Right lobe of liver (tissue), 6 donors: ENCODE measurements at regions not wholly inside any gene's neighbourhood (a gene's known extent, or its start where the extent isn't known, plus 50 kb on each side); places are given as distances from the start of the nearest gene placed in this dataset.

Experiments used
- ATAC-seq, 4 donors: fragments of 200-7000 bp; cut with Tn5 transposase; one replicate each; pipeline ENCODE4 v1.9.1; 2020; ENCODE audit warnings: mild to moderate bottlenecking in 4 of 4, moderate library complexity in 4 of 4
- DNase-seq, 3 donors: peaks; one replicate each; pipeline ENCODE4 v3.0.0-alpha.2; 2020
- H3K27ac ChIP-seq, 3 donors: fragments of 200-600 bp; one replicate each; pipeline ENCODE4 v1.8.0; 2022
- H3K27me3 ChIP-seq, 2 donors: fragments of 200-600 bp; one replicate each; pipeline ENCODE4 v1.8.0; 2022
- H3K36me3 ChIP-seq, 4 donors: fragments of 200-600 bp; sonication (generic) in 1 of 4; one replicate each; pipeline versions ENCODE4 v1.5.1 to v1.8.0; 2017 to 2022; ENCODE audit warnings: control low read depth in 1 of 4
- H3K4me1 ChIP-seq, 4 donors: fragments of 200-600 bp; sonication (generic) in 1 of 4; one replicate each; pipeline versions ENCODE4 v1.5.1 to v1.8.0; 2017 to 2022; ENCODE audit warnings: control low read depth in 1 of 4
- H3K4me3 ChIP-seq, 3 donors: fragments of 200-600 bp; one replicate each; pipeline ENCODE4 v1.8.0; 2022
- H3K9me3 ChIP-seq, 4 donors: fragments of 200-600 bp; sonication (generic) in 1 of 4; one replicate each; pipeline versions ENCODE4 v1.5.1 to v1.8.0; 2017 to 2022; ENCODE audit warnings: control low read depth in 1 of 4
- CTCF ChIP-seq, 4 donors: fragments of 200-600 bp in 3 of 4; fragments of 450-650 bp in 1 of 4; IDR thresholded peaks; one replicate each; pipeline versions ENCODE4 v1.5.1 to v1.8.0; 2016 to 2022; ENCODE audit warnings: antibody characterized with exemption in 4 of 4, mild to moderate bottlenecking in 2 of 4
- POLR2A ChIP-seq: fragments of 450-650 bp; IDR thresholded peaks from one replicate; pipeline ENCODE4 v1.6.1; 2017; ENCODE audit warnings: antibody characterized with exemption, mild to moderate bottlenecking
- WGBS: methylation state at CpG from one replicate; pipeline ENCODE4 v1.1.6; 2018; ENCODE audit warnings: low coverage, low lambda C conversion rate; ENCODE audit not compliant: insufficient coverage; ENCODE audit errors: missing lambda C conversion rate; 5-methylcytosine and 5-hydroxymethylcytosine counted together
- intact Hi-C, 2 donors: fragments of 100-400 bp; cut with DNase I; formaldehyde crosslinking; loops; one replicate each; pipeline versions ENCODE4 v1.11.2 to v1.14.1; 2022
- donor health status: DM: no; HTN: yes; CAD: no.
- donor health status: DM: no; HTN: no; CAD: no.
- donor health status: DM: no; HTN: no; CAD: no.
- donor health status: DM: no; HTN: yes; CAD: no.
- donor health status: DM: no; HTN: yes; CAD: no.

- H3K36me3 ChIP-seq, result no peaks in the 10 kb centered on the region
- H3K4me1 ChIP-seq, result peaks cover 0 to 16% (median 5%) of the 10 kb centered on the region in 4 donors
- intact Hi-C loops, result no loop called here
- ATAC-seq (peak; percentile 86 to 95 (median 91)), DNase-seq (peak in 1 of 3 donors; percentile 51)
- WGBS, result 58% methylated on average over 15 of the region's 15 CpGs
- peaks cover 0 to 5% (median 0%) of the 10 kb centered on the region in 4 donors for H3K9me3 ChIP-seq
- no peak overlapping the region for H3K4me3 ChIP-seq
- H3K27ac ChIP-seq, result peak overlapping the region; percentile 56 to 87 (median 83)
- H3K27me3 ChIP-seq, result no peaks in the 10 kb centered on the region
- no peak for TF ChIP-seq CTCF (IDR thresholded peaks at IDR 0.05)
- TF ChIP-seq POLR2A, result peak; percentile 37
These were observed 126.7 kb downstream of the SOX1 start for GRCh38 chr13:112193463-112194166.

- Histone ChIP-seq H3K9me3 (peaks cover 0 to 5% (median 0%) of the 10 kb centered on the region in 4 donors), H3K27ac (peak overlapping the region; percentile 56 to 87 (median 83)), H3K27me3 (no peaks in the 10 kb centered on the region), H3K36me3 (no peaks in the 10 kb centered on the region), H3K4me3 (no peak overlapping the region), H3K4me1 (peaks cover 0 to 16% (median 5%) of the 10 kb centered on the region in 4 donors)
- peak in 1 of 3 donors; percentile 57 for DNase-seq
- no peak for ATAC-seq
- intact Hi-C loops, result no loop called here
- no peak for TF ChIP-seq POLR2A
- no peak for TF ChIP-seq CTCF (IDR thresholded peaks at IDR 0.05)
- no CpG with 5 or more reads among the region's 22 CpGs for WGBS
These were observed 127.2 kb downstream of the SOX1 start for GRCh38 chr13:112194167-112194530.

- H3K4me3 ChIP-seq, result no peak overlapping the region
- DNase-seq, result no peak
- peaks cover 0 to 5% (median 0%) of the 10 kb centered on the region in 4 donors for H3K9me3 ChIP-seq
- ATAC-seq, result peak in 2 of 4 donors; percentile 10 to 20
- 93% methylated on average over 6 of the region's 31 CpGs for WGBS
- peaks cover 0 to 16% (median 5%) of the 10 kb centered on the region in 4 donors for H3K4me1 ChIP-seq
- no peaks in the 10 kb centered on the region for H3K27me3 ChIP-seq
- H3K27ac ChIP-seq, result peak overlapping the region in 1 of 3 donors; percentile 83
- TF ChIP-seq CTCF (IDR thresholded peaks at IDR 0.05) (no peak), POLR2A (no peak)
- no peaks in the 10 kb centered on the region for H3K36me3 ChIP-seq
- intact Hi-C loops, result no loop called here
These were observed 127.6 kb downstream of the SOX1 start for GRCh38 chr13:112194579-112194978.

GRCh38 chr13:112198396-112199010 is 131.6 kb downstream of the SOX1 start:
- 84% methylated on average over 11 of the region's 17 CpGs for WGBS
- DNase-seq (no peak), ATAC-seq (no peak)
- Histone ChIP-seq H3K36me3 (no peaks in the 10 kb centered on the region), H3K4me1 (peaks cover 0 to 9% (median 4%) of the 10 kb centered on the region in 4 donors), H3K4me3 (no peak overlapping the region), H3K27ac (no peak overlapping the region), H3K27me3 (no peaks in the 10 kb centered on the region), H3K9me3 (no peaks in the 10 kb centered on the region)
- TF ChIP-seq POLR2A, result no peak
- TF ChIP-seq CTCF (IDR thresholded peaks at IDR 0.05), result no peak
- intact Hi-C loops, result no loop called here
